GM13977 (cell line): ENCODE measurements at regions not wholly inside any gene's neighbourhood (a gene's known extent, or its start where the extent isn't known, plus 50 kb on each side); places are given as distances from the start of the nearest gene placed in this dataset.

ENCODE experiments used
- DNase-seq: peaks from one replicate; pipeline ENCODE4 v3.0.0; 2012; ENCODE audit warnings: low spot score
- CTCF ChIP-seq: IDR thresholded peaks from 2 replicates; pipeline ENCODE4 v1.5.1; 2012; ENCODE audit warnings: mild to moderate bottlenecking, control low read depth; ENCODE audit not compliant: insufficient read depth; ENCODE audit errors: extremely low read depth, missing control alignments
- in situ Hi-C: fragments of 300-500 bp; cut with MboI; formaldehyde crosslinking; loops from one replicate; pipeline ENCODE4 v1.12.0; 2022; ENCODE audit warnings: low sequenced_read_pairs, low pct_unique_long_range_greater_than_20kb, mixed read lengths, inconsistent platforms; ENCODE audit not compliant: unreplicated experiment

- TF ChIP-seq CTCF: no peak
- DNase-seq: no peak
- in situ Hi-C loops: no loop called here
Measured at GRCh38 chr7:97620495-97620894, 111.4 kb upstream of the TAC1 start.

- in situ Hi-C loops: no loop called here
- peak; percentile 10 for DNase-seq
- no peak for TF ChIP-seq CTCF
Measured at GRCh38 chr7:97623333-97623732, 108.6 kb upstream of the TAC1 start.

- no peak for DNase-seq
- in situ Hi-C loops: no loop called here
- no peak for TF ChIP-seq CTCF
Measured at GRCh38 chr7:97630116-97630515, 101.8 kb upstream of the TAC1 start.

- in situ Hi-C loops: no loop called here
- no peak for DNase-seq
- no peak for TF ChIP-seq CTCF
Measured at GRCh38 chr7:97635622-97636021, 96.3 kb upstream of the TAC1 start.

GRCh38 chr7:97639036-97639435 is 92.8 kb upstream of the TAC1 start:
- DNase-seq: no peak
- TF ChIP-seq CTCF: no peak
- in situ Hi-C loops: no loop called here

GRCh38 chr7:97659363-97660045 is 72.4 kb upstream of the TAC1 start:
- in situ Hi-C loops: no loop called here
- TF ChIP-seq CTCF: no peak
- DNase-seq: no peak
